AG04449 (cell line): ENCODE measurements at regions not wholly inside any gene's neighbourhood (a gene's known extent, or its start where the extent isn't known, plus 50 kb on each side); places are given as distances from the start of the nearest gene placed in this dataset.
"Not testable (repeated sequence)": the region's sequence is repeated elsewhere in the genome, so short reads cannot be mapped to it uniquely, and the experiment has no call there.

Experiments used
- CTCF ChIA-PET: fragments of 350-600 bp; formaldehyde crosslinking; extraction: SDS; loops from one replicate; lab custom pipeline; 2021; ENCODE audit warnings: antibody characterized with exemption; lab: Yijun Ruan, JAX
- POLR2A ChIA-PET: fragments of 400-600, 350-600 bp; formaldehyde crosslinking; extraction: SDS; loops from one replicate; lab custom pipeline; 2020; ENCODE audit warnings: antibody characterized with exemption, inconsistent platforms; lab: Yijun Ruan, JAX
- DNase-seq: peaks from one replicate; pipeline ENCODE4 v3.0.0-alpha.2; 2010; ENCODE audit warnings: low read depth, low spot score
- H3K4me3 ChIP-seq: 2 replicates; pipeline ENCODE4 v1.5.1; 2011; ENCODE audit warnings: low read depth, mild to moderate bottlenecking, control low read depth, low read length
- TF ChIP-seq, protein P1 (sequence below): IDR thresholded peaks from one replicate; pipeline ENCODE4 v1.5.1; 2011; ENCODE audit warnings: mild to moderate bottlenecking, moderate library complexity, low read length, control low read depth, inconsistent platforms; ENCODE audit not compliant: insufficient read depth; ENCODE audit errors: missing control alignments

DNA sequence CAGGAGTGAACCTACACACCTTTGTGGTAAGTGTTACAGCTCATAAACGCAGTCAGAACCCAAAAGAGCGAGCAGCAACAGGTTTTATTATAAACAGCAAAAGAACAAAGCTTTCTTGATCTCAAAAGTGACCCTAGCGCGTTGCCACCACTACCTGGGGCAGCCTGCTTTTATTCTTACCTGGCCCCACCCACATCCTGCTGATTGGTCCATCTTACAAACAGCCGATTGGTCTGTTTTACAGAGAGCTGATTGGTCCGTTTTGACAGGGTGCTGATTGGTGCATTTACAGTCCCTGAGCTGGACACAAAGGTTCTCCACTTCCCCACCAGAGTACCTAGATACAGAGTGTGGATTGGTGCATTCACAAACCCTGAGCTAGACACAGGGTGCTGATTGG lies 143.1 kb downstream of the ARRDC4 start:
- POLR2A ChIA-PET = no interaction called here

DNA sequence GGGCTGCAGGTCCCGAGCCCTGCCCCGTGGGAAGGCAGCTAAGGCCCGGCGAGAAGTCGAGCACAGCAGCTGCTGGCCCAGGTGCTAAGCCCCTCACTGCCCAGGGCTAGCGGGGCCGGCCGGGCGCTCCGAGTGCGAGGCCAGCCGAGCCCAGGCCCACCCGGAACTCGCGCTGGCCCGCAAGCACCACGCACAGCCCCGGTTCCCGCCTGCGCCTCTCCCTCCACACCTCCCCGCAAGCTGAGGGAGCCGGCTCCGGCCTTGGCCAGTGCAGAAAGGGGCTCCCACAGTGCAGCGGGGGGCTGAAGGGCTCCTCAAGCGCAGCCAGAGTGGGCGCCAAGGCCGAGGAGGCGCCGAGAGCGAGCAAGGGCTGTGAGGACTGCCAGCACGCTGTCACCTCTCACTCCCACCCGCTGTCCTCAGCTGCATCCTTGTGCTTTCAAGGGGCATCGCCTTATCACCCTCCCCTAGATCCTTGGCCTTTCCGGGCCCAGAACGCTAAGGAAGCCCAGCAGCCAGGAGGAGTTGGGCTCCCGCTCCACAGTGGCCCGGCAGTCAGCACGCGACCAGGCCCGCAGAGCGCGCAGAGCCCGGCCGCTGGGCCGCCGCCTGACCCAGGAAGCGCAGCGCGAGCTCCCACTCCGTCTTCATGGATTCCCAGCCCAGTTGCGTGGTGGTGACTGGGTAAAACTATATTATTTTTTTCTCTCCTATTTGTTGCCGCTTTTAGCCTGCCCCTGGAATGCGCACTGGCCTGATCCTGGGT lies 144.1 kb downstream of the ARRDC4 start:
- H3K4me3 ChIP-seq, DNase-seq, POLR2A ChIA-PET, CTCF ChIA-PET: not testable (repeated sequence)

More for the DNA sequence above, 143.1 kb downstream of the ARRDC4 start:
- TF ChIP-seq, protein P1, sequence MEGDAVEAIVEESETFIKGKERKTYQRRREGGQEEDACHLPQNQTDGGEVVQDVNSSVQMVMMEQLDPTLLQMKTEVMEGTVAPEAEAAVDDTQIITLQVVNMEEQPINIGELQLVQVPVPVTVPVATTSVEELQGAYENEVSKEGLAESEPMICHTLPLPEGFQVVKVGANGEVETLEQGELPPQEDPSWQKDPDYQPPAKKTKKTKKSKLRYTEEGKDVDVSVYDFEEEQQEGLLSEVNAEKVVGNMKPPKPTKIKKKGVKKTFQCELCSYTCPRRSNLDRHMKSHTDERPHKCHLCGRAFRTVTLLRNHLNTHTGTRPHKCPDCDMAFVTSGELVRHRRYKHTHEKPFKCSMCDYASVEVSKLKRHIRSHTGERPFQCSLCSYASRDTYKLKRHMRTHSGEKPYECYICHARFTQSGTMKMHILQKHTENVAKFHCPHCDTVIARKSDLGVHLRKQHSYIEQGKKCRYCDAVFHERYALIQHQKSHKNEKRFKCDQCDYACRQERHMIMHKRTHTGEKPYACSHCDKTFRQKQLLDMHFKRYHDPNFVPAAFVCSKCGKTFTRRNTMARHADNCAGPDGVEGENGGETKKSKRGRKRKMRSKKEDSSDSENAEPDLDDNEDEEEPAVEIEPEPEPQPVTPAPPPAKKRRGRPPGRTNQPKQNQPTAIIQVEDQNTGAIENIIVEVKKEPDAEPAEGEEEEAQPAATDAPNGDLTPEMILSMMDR = no peak
- H3K4me3 ChIP-seq = no peak overlapping the region
- CTCF ChIA-PET = no interaction called here
- DNase-seq = no peak

DNA sequence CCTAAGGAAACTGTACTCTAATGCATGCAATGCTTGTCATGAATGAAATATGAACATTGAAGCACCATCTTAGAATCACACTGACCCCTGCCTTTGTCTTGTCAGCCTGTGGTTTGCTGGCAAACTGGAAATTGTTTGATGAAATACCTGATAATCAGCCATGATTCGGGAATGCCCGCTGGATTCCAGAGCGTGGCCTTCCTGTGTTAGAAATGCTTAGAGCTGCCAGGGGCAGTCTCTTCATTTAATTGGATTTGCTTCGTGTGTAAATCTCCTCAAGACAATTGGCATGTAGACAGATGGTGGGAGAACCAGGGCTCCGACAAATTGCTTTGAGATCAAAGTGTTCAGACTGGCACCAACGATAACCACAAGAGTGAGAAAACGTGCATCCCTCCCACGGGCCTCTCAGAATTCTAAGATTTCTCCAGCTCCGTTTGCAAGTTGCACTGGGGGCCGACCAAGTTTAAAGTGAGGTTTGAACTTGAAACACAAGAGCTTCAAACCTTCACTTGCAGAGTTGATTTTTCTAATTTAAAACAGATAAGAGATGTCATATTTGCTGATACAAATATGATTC lies 146.2 kb downstream of the ARRDC4 start:
- POLR2A ChIA-PET, H3K4me3 ChIP-seq, CTCF ChIA-PET, DNase-seq: not testable (repeated sequence)

DNA sequence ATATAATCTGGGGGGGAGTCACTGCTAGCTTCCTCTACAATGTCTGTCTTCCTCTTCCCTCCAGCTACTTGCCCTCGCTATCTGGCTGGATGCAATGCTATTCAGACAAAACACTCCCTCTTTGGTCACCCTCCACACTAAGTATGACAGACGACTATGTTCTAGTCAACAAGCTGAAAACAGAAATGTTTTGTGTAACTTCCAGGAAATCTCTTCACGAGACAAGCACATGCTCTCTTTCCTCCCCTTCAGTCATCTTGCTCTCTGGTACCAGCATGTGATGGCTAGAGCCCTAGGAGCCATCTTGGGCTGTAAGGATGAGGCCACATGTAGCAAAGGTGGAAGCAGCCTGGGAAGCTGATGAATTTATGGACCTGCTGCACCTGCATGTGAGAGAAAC lies 151.3 kb downstream of the ARRDC4 start:
- H3K4me3 ChIP-seq = no peak overlapping the region
- CTCF ChIA-PET = no interaction called here
- DNase-seq = no peak
- POLR2A ChIA-PET = no interaction called here
- TF ChIP-seq, protein P1 = no peak

DNA sequence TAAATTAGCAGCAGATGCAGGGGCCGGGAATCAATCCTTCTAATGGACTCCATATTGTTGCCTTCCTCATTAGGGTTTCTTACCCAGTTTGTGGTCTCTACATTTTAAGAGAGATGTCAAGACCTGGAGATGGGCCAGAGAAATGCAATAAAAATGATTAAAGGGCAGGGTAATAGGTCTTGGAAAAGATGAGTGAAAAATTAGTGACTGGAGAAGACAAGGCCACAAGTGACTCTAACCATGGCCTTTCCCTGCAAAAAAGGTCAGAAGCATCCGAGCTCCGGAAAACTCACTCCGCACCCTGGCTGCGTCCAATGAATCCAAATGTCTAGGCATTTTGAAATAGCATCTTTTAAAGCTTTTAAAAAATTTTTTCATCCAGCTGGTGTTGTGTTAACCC lies 152.8 kb downstream of the ARRDC4 start:
- DNase-seq = no peak
- ChIA-PET POLR2A (no interaction called here), CTCF (no interaction called here)
- TF ChIP-seq, protein P1 = no peak
- H3K4me3 ChIP-seq = no peak overlapping the region

DNA sequence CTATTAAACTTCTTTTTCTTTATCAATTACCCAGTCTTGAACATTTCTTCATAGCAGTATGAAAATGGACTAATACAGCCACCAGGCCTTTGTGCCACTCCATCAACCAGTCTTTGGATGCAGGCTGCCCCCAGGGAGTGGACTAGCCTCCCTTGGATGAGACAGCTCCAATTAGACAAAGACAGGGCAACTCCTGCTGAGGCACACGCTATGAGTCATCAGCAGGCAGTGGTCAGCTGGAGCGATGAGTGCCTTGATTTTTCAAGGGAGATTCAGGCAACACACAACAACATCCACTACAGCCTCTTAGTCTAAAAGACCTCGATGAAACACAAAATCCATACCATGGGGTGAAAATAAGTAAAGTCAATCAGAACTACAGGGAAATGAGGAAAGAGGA lies 160.1 kb downstream of the ARRDC4 start:
- TF ChIP-seq, protein P1 = no peak
- ChIA-PET CTCF (no interaction called here), POLR2A (no interaction called here)
- DNase-seq = no peak
- H3K4me3 ChIP-seq = no peak overlapping the region

DNA sequence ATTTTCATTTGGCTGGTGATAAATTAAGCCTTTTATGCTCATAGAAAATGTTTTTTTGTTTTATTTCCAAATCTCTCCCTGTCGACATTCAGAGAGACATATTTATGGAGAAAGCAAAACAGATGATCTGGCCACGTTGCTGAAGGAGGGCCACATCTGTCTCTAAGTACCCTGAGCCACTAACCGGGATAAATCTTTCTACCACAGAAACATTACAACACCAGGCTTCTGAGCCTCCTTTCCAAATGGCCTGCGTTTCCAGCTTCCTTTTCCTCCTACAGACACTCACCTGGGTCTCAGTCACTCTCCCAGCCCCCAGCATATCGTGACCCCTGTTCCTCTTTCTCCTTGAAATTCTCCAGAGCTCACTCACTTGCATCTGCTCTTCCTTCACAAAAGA lies 161.0 kb downstream of the ARRDC4 start:
- DNase-seq = no peak
- ChIA-PET POLR2A (no interaction called here), CTCF (no interaction called here)
- TF ChIP-seq, protein P1 = no peak
- H3K4me3 ChIP-seq = no peak overlapping the region
